ENCODE measurements at regions not wholly inside any gene's neighbourhood (a gene's known extent, or its start where the extent isn't known, plus 50 kb on each side); places are given as distances from the start of the nearest gene placed in this dataset.

- Histone ChIP-seq H4K5ac (ENCODE audit: insufficient read length, low read depth, low read length) (no peak overlapping the region), H4K20me1 (replicated peaks in 1 of 2; ENCODE audit: control insufficient read depth in 1 of 2, insufficient read depth in 2 of 2, low read length in 2 of 2) (no peaks in the 10 kb centered on the region), H2BK15ac (ENCODE audit: low read length) (no peak overlapping the region), H2BK5ac (ENCODE audit: low read depth, low read length) (no peak overlapping the region), H3K79me1 (ENCODE audit: low read depth, low read length) (no peaks in the 10 kb centered on the region), H4K91ac (replicated peaks; ENCODE audit: insufficient read length, low read length) (no peak overlapping the region), H2BK120ac (replicated peaks; ENCODE audit: low read depth, low read length) (no peak overlapping the region), H3K27ac (ENCODE audit: low read depth, low read length) (no peak overlapping the region), H2AFZ (ENCODE audit: low read length) (peak overlapping the region; percentile 64; the same call in 1 of the 2 replicates), H3K23me2 (ENCODE audit: low read depth, low read length) (no peaks in the 10 kb centered on the region), H3K36me3 (ENCODE audit: control insufficient read depth in 2 of 4, insufficient read depth in 4 of 4, low read length in 3 of 4) (no peaks in the 10 kb centered on the region), H3K4me2 (ENCODE audit: insufficient read depth in 1 of 2, low read depth in 2 of 2, low read length in 2 of 2) (no peak overlapping the region), H2BK12ac (ENCODE audit: low read depth, low read length) (no peak overlapping the region), H3K27me3 (replicated peaks in 1 of 4; ENCODE audit: control insufficient read depth in 3 of 4, extremely low read depth in 1 of 4, insufficient read depth in 3 of 4, low read length in 3 of 4) (no peaks in the 10 kb centered on the region), H3K23ac (ENCODE audit: insufficient read length) (no peak overlapping the region), H3K14ac (ENCODE audit: insufficient read length) (no peak overlapping the region), H2BK20ac (ENCODE audit: low read length) (no peak overlapping the region), H3K4me1 (replicated peaks in 1 of 4; ENCODE audit: control insufficient read depth in 3 of 4, insufficient read depth in 4 of 4, low read length in 3 of 4) (peaks cover 0 to 2% (median 1%) of the 10 kb centered on the region in 4 experiments; a peak in 2 of 7 replicates), H3K9me3 (ENCODE audit: insufficient read depth in 2 of 2, low read depth in 1 of 2, low read length in 1 of 2) (no peaks in the 10 kb centered on the region), H4K8ac (ENCODE audit: extremely low read depth, insufficient read depth, low read length) (no peak overlapping the region), H3K4ac (replicated peaks; ENCODE audit: insufficient read length, low read depth, low read length) (no peak overlapping the region), H3K9ac (replicated peaks in 1 of 4; ENCODE audit: extremely low read depth in 1 of 4, low read depth in 3 of 4, low read length in 3 of 4) (0 out of 7 replicates have a peak overlapping the region, but pooled peaks of 1 of the 4 experiments have one; percentile 15), H3K18ac (ENCODE audit: extremely low read depth, low read length) (no peak overlapping the region), H2AK5ac (ENCODE audit: low read depth, low read length) (no peak overlapping the region), H3K4me3 (ENCODE audit: extremely low read depth in 1 of 4, insufficient read depth in 2 of 4, low read depth in 3 of 4, low read length in 4 of 4) (no peak overlapping the region), H3K79me2 (ENCODE audit: control insufficient read depth in 1 of 2, insufficient read depth in 2 of 2, low read length in 2 of 2) (no peaks in the 10 kb centered on the region), H3K56ac (replicated peaks; ENCODE audit: insufficient read length, low read depth, low read length) (no peak overlapping the region)
- DNase-seq (ENCODE audit: low read depth in 1 of 2, low spot score in 2 of 2) (no peak), FAIRE-seq (no peak)
- CTCF ChIA-PET (ENCODE audit: partially characterized antibody), result no interaction called here
- no peak for TF ChIP-seq NRF1 (IDR thresholded peaks at IDR 0.05; ENCODE audit: low read depth, low read length)
- no peak for TF ChIP-seq RFX5 (IDR thresholded peaks at IDR 0.05; ENCODE audit: borderline replicate concordance, low read depth, low read length)
- no peak for TF ChIP-seq HDAC6 (IDR thresholded peaks at IDR 0.05; ENCODE audit: low read depth, low read length)
- no peak for TF ChIP-seq TBP (IDR thresholded peaks at IDR 0.05; ENCODE audit: low read depth, low read length)
- TF ChIP-seq ZNF274 (IDR thresholded peaks at IDR 0.05; ENCODE audit: borderline replicate concordance, extremely low read depth, low read length), result no peak
- TF ChIP-seq SIN3A (conservative IDR thresholded peaks at IDR 0.05 in 1 of 2, IDR thresholded peaks at IDR 0.05 in 1 of 2; ENCODE audit: low read depth in 1 of 2, low read length in 2 of 2), result no peak
- TF ChIP-seq GABPA (IDR thresholded peaks at IDR 0.05; ENCODE audit: borderline replicate concordance, insufficient read depth, low read length), result no peak
- TF ChIP-seq SAP30 (IDR thresholded peaks at IDR 0.05; ENCODE audit: insufficient read depth, insufficient replicate concordance, low read length), result no peak
- TF ChIP-seq RXRA (IDR thresholded peaks at IDR 0.05; ENCODE audit: insufficient read depth, low read depth, low read length), result no peak
- TF ChIP-seq TEAD4 (IDR thresholded peaks at IDR 0.05; ENCODE audit: low read depth, low read length), result no peak
- no peak for TF ChIP-seq PHF8 (conservative IDR thresholded peaks at IDR 0.05; ENCODE audit: low read depth, low read length)
- no peak for TF ChIP-seq SRF (IDR thresholded peaks at IDR 0.05; ENCODE audit: low read depth, low read length)
- no peak for TF ChIP-seq MAFK (IDR thresholded peaks at IDR 0.05; ENCODE audit: low read depth, low read length)
- POLR2A ChIA-PET (ENCODE audit: partially characterized antibody), result no interaction called here
- WGBS, 2 experiments (ENCODE audit: extremely low coverage in 1 of 2, insufficient coverage in 1 of 2, insufficient read length in 1 of 2, insufficient replicate concordance in 2 of 2, low coverage in 1 of 2, low lambda C conversion rate in 2 of 2, missing lambda C conversion rate in 1 of 2), result 87% methylated on average over 8 of the region's 8 CpGs; no CpG with 5 or more reads in 1 of the 2 experiments
Observed at GRCh38 chrX:1717373-1717772, 102.5 kb downstream of the ASMT start.

Measured in H1 (cell line).